ENCODE measurements at regions not wholly inside any gene's neighbourhood (a gene's known extent, or its start where the extent isn't known, plus 50 kb on each side); places are given as distances from the start of the nearest gene placed in this dataset.

DNA sequence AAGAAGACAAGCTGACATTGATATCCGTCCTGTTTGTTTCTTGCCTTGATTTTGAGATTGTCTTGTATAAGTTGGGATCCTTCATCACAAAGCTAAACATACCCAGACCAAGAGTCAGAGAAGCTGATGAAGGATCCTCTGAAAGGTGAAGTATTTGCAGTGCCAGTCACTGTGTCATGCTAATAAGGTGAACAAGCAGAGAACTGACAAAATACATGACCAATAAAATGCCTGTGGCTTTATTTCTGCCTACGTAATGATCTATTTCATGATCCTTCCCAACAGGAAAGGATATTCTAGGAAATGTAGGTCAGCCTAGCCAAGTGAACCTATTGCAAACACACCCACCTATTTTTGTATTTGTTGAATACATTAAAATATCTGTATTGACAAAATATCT, 351.3 kb upstream of the CDH9 start:
- TF ChIP-seq CSDC2 (CRISPR knock-in tag; IDR thresholded peaks at IDR 0.05) (no peak), ZC3H10 (CRISPR knock-in tag; IDR thresholded peaks at IDR 0.05) (no peak), ZNF70 (CRISPR knock-in tag; IDR thresholded peaks at IDR 0.05) (no peak), TCF4 (CRISPR knock-in tag; IDR thresholded peaks at IDR 0.05; ENCODE audit: borderline replicate concordance) (no peak), ZFP3 (CRISPR knock-in tag; IDR thresholded peaks at IDR 0.05) (no peak), ZNF8 (CRISPR knock-in tag; IDR thresholded peaks at IDR 0.05) (no peak), SNAI2 (CRISPR knock-in tag; IDR thresholded peaks at IDR 0.05) (no peak), ZFP30 (CRISPR knock-in tag; IDR thresholded peaks at IDR 0.05) (no peak), TOX (CRISPR knock-in tag; IDR thresholded peaks at IDR 0.05; ENCODE audit: borderline replicate concordance) (no peak)
- TF ChIP-seq, protein P1, sequence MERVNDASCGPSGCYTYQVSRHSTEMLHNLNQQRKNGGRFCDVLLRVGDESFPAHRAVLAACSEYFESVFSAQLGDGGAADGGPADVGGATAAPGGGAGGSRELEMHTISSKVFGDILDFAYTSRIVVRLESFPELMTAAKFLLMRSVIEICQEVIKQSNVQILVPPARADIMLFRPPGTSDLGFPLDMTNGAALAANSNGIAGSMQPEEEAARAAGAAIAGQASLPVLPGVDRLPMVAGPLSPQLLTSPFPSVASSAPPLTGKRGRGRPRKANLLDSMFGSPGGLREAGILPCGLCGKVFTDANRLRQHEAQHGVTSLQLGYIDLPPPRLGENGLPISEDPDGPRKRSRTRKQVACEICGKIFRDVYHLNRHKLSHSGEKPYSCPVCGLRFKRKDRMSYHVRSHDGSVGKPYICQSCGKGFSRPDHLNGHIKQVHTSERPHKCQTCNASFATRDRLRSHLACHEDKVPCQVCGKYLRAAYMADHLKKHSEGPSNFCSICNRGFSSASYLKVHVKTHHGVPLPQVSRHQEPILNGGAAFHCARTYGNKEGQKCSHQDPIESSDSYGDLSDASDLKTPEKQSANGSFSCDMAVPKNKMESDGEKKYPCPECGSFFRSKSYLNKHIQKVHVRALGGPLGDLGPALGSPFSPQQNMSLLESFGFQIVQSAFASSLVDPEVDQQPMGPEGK (CRISPR knock-in tag; IDR thresholded peaks at IDR 0.05; ENCODE audit: borderline replicate concordance), result no peak
- TF ChIP-seq, protein P2, sequence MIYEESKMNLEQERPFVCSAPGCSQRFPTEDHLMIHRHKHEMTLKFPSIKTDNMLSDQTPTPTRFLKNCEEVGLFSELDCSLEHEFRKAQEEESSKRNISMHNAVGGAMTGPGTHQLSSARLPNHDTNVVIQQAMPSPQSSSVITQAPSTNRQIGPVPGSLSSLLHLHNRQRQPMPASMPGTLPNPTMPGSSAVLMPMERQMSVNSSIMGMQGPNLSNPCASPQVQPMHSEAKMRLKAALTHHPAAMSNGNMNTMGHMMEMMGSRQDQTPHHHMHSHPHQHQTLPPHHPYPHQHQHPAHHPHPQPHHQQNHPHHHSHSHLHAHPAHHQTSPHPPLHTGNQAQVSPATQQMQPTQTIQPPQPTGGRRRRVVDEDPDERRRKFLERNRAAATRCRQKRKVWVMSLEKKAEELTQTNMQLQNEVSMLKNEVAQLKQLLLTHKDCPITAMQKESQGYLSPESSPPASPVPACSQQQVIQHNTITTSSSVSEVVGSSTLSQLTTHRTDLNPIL (CRISPR knock-in tag; IDR thresholded peaks at IDR 0.05; ENCODE audit: low read depth), result no peak

Data from SK-N-SH treated with all-trans-retinoic acid at 6 μM for 48 hours (cell line).